ENCODE measurements at regions not wholly inside any gene's neighbourhood (a gene's known extent, or its start where the extent isn't known, plus 50 kb on each side); places are given as distances from the start of the nearest gene placed in this dataset.

DNA sequence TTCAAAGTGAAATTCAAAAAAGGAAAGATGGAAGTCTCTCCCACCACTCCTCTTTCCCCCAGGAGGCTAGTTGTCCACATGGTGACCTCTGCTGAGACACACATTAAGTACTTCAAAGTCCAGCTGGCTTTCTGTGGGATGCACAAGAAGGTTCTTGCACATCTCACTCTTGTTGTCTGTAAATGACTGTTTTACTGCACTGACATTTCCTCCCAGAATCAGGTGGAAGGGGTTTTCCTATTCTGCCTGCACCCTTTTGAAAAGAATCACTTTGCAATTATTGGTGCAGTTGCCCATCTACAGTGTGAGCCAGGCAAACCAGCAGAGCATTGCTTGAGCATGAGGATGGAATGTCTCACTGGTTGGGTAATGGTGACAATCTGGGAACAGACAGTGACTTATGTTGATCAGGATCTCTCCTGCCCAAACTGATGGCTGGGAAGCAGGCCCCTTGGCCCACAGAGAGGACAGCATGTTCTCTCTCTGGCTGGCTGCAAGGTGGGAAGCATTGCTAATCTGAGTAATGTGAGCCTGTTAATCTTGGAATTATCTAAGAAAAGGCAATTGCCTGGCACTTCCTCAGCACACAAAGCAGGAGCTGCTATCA is 347.7 kb upstream of the SATB1 start:
- H3K4me1 ChIP-seq (ENCODE audit: insufficient read depth, low read length, poor library complexity, severe bottlenecking), result no peaks in the 10 kb centered on the region
- no peaks in the 10 kb centered on the region for H3K36me3 ChIP-seq (ENCODE audit: insufficient read depth, low read length)
- no peaks in the 10 kb centered on the region for H3K9me3 ChIP-seq (ENCODE audit: low read length)
- DNase-seq (ENCODE audit: low spot score), result no peak
- no peak overlapping the region for H2AFZ ChIP-seq (ENCODE audit: low read length)
- intact Hi-C loops (cut with micrococcal nuclease; ENCODE audit: unreplicated experiment), result no loop called here
- H3K9me2 ChIP-seq (ENCODE audit: insufficient read depth, low read length), result no peaks in the 10 kb centered on the region
- H3K4me2 ChIP-seq (ENCODE audit: low read length), result no peak overlapping the region
- H4K20me1 ChIP-seq (ENCODE audit: insufficient read depth, low read length), result no peaks in the 10 kb centered on the region
- TF ChIP-seq, protein P1, sequence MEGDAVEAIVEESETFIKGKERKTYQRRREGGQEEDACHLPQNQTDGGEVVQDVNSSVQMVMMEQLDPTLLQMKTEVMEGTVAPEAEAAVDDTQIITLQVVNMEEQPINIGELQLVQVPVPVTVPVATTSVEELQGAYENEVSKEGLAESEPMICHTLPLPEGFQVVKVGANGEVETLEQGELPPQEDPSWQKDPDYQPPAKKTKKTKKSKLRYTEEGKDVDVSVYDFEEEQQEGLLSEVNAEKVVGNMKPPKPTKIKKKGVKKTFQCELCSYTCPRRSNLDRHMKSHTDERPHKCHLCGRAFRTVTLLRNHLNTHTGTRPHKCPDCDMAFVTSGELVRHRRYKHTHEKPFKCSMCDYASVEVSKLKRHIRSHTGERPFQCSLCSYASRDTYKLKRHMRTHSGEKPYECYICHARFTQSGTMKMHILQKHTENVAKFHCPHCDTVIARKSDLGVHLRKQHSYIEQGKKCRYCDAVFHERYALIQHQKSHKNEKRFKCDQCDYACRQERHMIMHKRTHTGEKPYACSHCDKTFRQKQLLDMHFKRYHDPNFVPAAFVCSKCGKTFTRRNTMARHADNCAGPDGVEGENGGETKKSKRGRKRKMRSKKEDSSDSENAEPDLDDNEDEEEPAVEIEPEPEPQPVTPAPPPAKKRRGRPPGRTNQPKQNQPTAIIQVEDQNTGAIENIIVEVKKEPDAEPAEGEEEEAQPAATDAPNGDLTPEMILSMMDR (conservative IDR thresholded peaks at IDR 0.05; ENCODE audit: low read length), result no peak
- TF ChIP-seq EZH2phosphoT487 (IDR thresholded peaks at IDR 0.05; ENCODE audit: borderline replicate concordance, low read depth, low read length), result no peak
- no TSS peak for BruUV-seq (replicated peaks)
- ChIA-PET POLR2A (interaction anchor here (0.5 to 0.6 kb wide), 2 partner anchors 20 to 88 kb away, joined by 3 read pairs; no protein-coding TSS in a partner anchor), CTCF (ENCODE audit: unreplicated experiment) (no interaction called here)
- H3K27ac ChIP-seq (ENCODE audit: low read depth, low read length, poor library complexity, severe bottlenecking), result no peak overlapping the region
- no peak overlapping the region for H3K4me3 ChIP-seq (ENCODE audit: low read depth, low read length, poor library complexity, severe bottlenecking)
- H3K79me2 ChIP-seq (ENCODE audit: insufficient read depth, low read depth, low read length), result no peaks in the 10 kb centered on the region

- Histone ChIP-seq H4K20me1 (ENCODE audit: insufficient read depth, low read length) (no peaks in the 10 kb centered on the region), H3K36me3 (ENCODE audit: insufficient read depth, low read length) (no peaks in the 10 kb centered on the region), H2AFZ (ENCODE audit: low read length) (no peak overlapping the region), H3K4me3 (ENCODE audit: low read depth, low read length, poor library complexity, severe bottlenecking) (no peak overlapping the region), H3K9me2 (ENCODE audit: insufficient read depth, low read length) (no peaks in the 10 kb centered on the region), H3K4me1 (ENCODE audit: insufficient read depth, low read length, poor library complexity, severe bottlenecking) (no peaks in the 10 kb centered on the region), H3K9me3 (ENCODE audit: low read length) (no peaks in the 10 kb centered on the region), H3K4me2 (ENCODE audit: low read length) (no peak overlapping the region), H3K79me2 (ENCODE audit: insufficient read depth, low read depth, low read length) (no peaks in the 10 kb centered on the region), H3K27ac (ENCODE audit: low read depth, low read length, poor library complexity, severe bottlenecking) (no peak overlapping the region)
- ChIA-PET POLR2A (interaction anchor here (1.2 kb wide), 1 partner anchor 10 kb away, joined by 3 read pairs; no protein-coding TSS in a partner anchor), CTCF (ENCODE audit: unreplicated experiment) (no interaction called here)
- intact Hi-C loops (cut with micrococcal nuclease; ENCODE audit: unreplicated experiment), result no loop called here
- TF ChIP-seq EZH2phosphoT487 (IDR thresholded peaks at IDR 0.05; ENCODE audit: borderline replicate concordance, low read depth, low read length), result no peak
- TF ChIP-seq, protein P1 (conservative IDR thresholded peaks at IDR 0.05; ENCODE audit: low read length), result no peak
- no peak for DNase-seq (ENCODE audit: low spot score)
- no TSS peak for BruUV-seq (replicated peaks)
Observed at GRCh38 chr3:18771931-18772330, 346.8 kb upstream of the SATB1 start.

GRCh38 chr3:18770800-18771199 is 345.7 kb upstream of the SATB1 start:
- no TSS peak for BruUV-seq (replicated peaks)
- Histone ChIP-seq H3K4me1 (ENCODE audit: insufficient read depth, low read length, poor library complexity, severe bottlenecking) (no peaks in the 10 kb centered on the region), H3K9me2 (ENCODE audit: insufficient read depth, low read length) (no peaks in the 10 kb centered on the region), H2AFZ (ENCODE audit: low read length) (no peak overlapping the region), H3K79me2 (ENCODE audit: insufficient read depth, low read depth, low read length) (no peaks in the 10 kb centered on the region), H3K4me3 (ENCODE audit: low read depth, low read length, poor library complexity, severe bottlenecking) (no peak overlapping the region), H3K27ac (ENCODE audit: low read depth, low read length, poor library complexity, severe bottlenecking) (no peak overlapping the region), H4K20me1 (ENCODE audit: insufficient read depth, low read length) (no peaks in the 10 kb centered on the region), H3K4me2 (ENCODE audit: low read length) (no peak overlapping the region), H3K9me3 (ENCODE audit: low read length) (no peaks in the 10 kb centered on the region), H3K36me3 (ENCODE audit: insufficient read depth, low read length) (no peaks in the 10 kb centered on the region)
- intact Hi-C loops (cut with micrococcal nuclease; ENCODE audit: unreplicated experiment), result no loop called here
- TF ChIP-seq EZH2phosphoT487 (IDR thresholded peaks at IDR 0.05; ENCODE audit: borderline replicate concordance, low read depth, low read length), result no peak
- TF ChIP-seq, protein P1 (conservative IDR thresholded peaks at IDR 0.05; ENCODE audit: low read length), result no peak
- POLR2A ChIA-PET, result no interaction called here
- DNase-seq (ENCODE audit: low spot score), result no peak
- CTCF ChIA-PET (ENCODE audit: unreplicated experiment), result no interaction called here

All from OCI-LY7 (cell line).